Hematopoietic multipotent progenitor cell treated with erythropoietin and hydrocortisone succinate and interleukin-3 and kit ligand, for 8 days (in vitro differentiated cells): ENCODE measurements at regions not wholly inside any gene's neighbourhood (a gene's known extent, or its start where the extent isn't known, plus 50 kb on each side); places are given as distances from the start of the nearest gene placed in this dataset.
"Not testable (repeated sequence)": the region's sequence is repeated elsewhere in the genome, so short reads cannot be mapped to it uniquely, and the experiment has no call there.

Experiments
- DNase-seq: peaks from one replicate; pipeline ENCODE4 v3.0.0-alpha.2; 2015

DNA sequence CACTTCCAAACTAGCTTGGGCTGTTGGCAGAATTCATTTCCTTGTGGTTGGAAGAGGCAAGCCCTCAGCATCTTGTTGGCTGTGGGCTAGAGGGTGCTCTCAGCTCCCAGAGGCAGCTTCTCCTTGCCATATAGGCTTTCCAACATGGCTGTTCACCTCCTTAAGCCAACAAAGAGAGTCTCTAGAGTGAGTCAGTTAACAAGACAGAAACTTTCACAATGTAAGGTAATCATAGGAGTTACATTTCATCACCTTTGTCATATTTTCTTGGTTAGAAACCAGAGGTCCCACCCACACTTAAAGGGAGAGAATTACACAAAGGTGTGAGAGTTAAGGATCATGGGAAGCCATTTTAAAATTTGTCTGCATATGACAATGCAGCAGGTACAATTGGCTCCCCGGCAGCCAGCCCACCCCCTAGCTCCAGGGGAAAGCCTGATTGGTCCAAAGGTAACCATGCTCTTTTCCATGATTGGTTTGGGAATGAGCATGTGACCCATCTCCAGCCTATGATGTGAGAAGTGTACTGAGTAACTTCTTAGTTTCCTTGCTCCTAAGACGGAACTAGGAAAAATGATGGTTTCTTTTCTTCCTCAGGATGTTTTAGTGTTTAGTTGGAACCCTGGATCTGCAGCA is 109.8 kb upstream of the MSX2 start:
- no peak for DNase-seq

DNA sequence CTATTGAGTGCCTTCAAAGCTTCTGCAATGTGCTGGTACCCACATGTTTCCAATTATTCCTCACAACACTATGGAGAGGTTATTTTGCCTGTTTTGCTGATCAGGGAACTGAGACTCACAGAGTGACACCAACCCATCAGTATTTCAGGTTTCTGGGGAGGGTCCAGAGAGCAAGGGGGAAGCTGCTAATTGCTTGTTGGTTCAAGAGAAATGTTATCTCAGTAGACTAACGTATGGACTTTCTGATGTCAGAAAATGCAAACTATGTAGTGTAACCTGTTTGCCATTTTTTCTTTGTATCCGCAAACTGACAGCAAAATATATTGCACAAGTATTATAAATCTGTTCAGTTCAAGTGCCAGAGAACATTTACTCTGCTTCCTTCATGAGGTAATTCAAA is 108.3 kb upstream of the MSX2 start:
- no peak for DNase-seq

DNA sequence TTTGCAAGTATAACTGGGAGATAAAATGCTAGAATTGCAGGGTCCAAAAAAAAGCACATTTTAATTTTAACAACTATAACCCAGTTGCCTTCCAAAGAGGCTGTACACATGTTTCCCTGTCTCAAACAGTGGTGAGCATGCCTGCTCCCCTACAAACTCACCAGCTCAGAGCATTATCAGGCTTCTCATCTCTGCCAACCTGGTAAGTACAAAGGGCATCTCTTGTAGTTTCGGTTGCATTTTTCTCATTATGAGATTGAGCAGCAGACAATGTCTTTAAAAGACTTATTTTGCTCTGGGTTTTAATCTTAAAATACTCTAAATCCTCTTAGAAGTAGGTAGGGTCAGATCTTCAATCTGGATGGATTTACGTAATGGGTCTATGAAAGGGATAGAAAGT is 107.1 kb upstream of the MSX2 start:
- no peak for DNase-seq

DNA sequence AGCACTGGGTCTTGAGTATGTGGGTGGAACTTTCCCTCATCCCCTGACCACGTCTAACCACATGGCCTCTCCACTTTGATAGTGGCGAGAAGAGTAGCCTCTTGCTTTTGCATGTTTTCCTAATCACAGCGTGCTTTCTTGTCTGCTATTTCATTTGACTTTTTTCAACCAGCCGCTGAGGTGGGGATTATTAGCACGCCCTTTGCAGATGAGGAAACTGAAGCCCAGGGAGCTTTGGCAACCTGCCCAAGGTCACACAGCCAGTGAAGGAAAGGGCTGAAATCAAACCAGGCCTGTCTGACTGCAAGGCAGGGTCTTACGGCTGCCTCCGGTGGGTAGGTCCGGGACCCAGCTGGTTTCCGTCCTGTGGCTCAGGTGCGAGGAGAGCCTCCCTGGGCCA is 106.5 kb upstream of the MSX2 start:
- DNase-seq, result no peak

DNA sequence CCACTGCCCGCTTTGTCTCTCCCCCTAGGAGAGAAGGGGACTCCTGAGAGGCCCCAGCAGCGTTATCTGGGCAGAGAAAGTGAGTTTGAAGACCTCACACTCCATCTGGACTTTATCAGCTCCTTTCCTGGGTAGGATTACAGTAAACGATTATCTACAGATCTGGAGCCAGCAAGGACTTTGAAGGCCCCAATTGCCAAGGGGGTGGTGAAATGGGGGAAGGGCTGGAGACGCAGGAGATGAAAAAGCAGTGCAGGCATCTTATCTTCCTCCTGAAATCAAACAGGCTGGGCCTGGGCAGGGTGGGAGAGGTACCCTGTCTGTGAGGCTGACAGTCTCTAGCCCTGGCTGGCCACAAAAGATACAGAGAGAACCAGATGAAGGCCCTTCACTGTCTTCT is 105.8 kb upstream of the MSX2 start:
- no peak for DNase-seq

DNA sequence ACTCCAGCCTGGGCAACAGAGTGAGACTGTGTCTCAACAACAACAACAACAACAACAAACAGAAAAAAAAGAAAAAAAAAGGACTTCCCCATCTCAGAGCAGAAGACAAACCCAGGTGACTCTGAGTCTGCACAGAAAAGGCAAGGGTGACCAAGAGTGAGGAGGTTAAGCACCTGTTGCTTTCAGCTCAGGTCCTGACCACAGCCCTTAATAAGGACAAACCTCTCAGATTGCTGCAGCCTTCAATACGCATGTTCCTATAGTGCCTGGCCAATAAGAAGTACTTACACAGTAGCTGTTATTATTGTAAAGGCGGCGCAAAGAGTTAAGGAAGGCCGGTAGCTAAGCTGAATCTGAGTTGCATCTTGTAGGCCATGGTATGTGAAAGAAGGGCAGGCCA is 102.3 kb upstream of the MSX2 start:
- DNase-seq, result no peak

DNA sequence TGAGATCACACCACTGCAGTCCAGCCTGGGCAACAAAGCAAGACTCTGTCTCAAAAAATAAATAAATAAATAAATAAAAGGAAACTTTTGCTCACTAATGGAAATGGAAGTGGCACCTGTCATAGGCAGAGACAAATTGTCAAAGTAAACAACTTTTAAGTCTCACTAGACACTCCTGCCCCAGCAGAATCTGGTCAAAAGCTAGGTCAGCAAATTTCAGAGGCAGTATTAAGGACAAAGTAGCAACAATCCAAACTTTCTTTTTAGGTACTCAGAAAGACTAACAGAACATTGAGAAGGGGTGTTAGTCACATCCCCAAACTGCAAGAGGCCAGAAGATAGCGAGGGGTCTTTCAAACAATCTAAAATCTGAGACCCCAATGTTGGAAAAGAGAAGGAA is 101.4 kb upstream of the MSX2 start:
- no peak for DNase-seq

DNA sequence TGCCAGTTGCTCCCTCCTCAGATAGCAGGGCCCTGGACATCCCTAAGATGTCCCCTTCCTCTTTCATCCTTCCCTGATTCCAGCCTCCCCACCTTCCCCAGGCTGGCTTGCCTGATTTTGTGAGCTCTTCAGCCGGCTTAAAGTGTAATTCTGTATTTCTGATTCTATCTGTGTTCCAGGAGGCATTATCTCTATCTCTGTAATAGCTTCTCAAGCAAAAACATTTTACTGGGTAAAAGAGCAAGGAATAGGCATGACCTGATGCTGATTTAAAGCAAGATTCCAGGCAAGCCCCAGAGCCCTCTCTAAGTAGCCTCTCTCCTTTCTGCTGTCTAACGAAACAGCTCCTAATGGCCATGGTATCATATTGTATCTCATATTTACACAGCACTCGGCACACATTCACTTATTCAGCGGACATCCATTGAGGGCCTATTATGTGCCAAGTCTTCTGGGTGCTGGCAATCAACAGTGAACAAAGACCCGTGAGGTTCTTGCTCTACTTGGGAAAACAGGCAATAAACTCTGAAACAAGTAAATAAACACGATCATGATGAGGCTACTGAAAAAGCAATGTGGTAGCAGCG is 100.9 kb upstream of the MSX2 start:
- no peak for DNase-seq

DNA sequence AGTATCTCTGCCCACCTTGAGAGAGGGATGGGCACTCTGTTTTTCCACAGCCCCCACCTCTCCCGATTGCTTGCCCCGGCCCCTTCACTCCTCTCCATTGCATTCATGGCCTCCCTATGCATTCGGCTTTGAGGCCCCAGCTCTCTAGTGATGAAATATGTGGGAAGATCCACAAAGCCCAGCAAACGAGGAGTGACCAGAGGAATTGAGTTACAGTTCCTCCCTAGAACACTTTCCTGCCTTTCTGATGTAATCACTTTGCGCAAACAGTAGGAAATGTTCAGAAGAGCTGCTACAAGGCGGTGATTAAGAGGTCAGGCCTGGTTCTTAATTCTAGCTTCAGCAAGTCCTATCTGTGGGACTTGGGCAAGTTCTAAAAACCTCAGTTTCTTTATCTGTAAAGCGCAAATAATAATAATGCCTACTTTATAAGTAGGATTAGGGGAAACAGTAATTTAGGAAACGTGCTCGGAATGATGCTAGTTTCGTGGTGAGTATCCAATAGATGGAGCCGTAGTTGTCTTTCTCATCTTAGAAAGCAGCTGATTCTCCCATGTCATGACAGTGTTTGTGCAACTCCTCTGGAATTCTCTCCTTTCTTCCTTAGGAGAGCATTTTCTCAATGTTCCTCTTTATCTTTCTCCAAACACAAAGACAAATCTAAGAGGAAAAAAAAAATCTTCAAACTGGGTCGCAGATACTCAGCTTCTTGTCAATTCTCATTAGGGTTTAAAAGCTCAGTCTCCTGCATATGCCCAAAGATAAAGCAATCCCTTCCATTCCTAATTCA is 99.5 kb upstream of the MSX2 start:
- DNase-seq, result no peak

DNA sequence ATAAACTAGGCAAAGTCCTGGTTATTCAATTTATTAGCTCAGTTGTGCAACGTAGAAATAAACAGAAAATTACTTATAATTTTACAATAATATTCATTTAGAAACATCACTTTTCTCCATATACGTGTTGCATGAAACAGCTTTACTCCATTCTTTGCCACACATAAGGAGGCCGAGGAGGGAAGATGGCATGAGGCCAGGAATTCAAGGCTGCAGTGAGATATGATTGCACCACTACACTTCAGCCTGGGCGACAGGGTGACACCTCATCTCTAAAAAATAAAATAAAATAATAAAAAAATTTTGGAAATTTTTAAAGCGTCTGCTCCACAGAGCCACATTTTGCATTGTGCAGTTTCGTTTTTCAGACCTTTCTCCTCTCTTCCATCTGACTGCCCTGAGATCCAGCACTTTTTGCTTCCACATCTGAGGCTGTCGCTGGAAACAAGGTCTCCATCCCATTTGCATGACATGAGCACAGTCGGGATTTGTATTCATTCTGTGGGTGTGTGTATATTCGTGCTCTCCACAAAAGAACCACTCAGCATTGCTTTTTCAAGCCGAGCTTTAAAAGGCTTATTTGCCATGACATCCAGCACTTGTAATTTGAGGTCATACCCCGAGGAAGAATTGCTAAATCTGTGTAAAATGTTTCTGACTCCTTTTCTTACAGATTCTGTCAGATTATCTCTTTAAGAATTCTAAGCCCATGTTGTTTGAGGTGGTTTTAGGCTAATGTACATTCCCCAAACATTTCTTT is 98.6 kb upstream of the MSX2 start:
- DNase-seq, result no peak

DNA sequence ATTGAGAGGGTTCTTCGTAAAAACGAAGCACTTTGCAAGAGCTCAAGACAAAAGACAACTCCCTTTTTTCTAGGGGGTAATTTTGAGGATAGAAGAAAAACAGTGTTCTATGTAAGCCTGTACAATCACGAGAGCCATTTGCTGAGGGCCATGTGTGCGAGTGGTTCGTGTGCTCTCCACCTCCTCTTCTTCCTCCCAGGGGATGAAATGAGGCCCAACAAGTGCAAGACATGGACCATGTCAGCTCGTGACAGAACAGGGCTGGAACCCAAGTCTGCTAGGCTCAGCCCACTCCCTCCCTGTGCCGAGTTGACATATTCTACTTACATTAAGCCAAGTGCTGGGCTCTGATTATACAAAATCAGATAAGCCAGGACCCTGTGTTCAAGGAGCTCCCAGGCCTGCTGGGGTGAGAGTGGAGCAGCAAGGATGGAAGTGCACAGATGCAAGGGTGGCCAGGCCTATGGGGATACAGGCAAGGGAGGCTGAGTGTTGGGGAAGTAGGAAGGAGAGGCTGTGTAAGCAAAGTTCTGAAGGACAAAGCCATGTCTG is 97.9 kb upstream of the MSX2 start:
- DNase-seq, result no peak

DNA sequence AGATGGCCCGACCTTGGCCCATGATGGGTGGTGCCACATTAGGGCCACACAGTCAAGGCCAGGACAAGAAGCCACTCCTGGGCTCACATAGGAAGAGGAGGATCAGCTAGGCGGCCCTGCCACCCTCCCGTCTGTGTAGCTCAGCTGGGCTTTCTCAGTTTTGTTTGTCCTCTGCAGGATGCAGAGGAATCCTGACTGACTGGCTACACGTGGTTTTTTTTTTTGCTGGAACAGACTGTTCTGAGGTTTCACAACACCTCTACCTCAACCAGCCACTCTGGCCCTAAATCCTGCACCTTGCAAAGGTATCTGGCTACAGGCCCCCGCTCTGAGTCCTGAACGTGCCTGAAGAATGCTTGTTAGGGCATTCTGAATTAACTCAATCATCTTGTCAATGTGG is 88.3 kb upstream of the MSX2 start:
- DNase-seq, result no peak

DNA sequence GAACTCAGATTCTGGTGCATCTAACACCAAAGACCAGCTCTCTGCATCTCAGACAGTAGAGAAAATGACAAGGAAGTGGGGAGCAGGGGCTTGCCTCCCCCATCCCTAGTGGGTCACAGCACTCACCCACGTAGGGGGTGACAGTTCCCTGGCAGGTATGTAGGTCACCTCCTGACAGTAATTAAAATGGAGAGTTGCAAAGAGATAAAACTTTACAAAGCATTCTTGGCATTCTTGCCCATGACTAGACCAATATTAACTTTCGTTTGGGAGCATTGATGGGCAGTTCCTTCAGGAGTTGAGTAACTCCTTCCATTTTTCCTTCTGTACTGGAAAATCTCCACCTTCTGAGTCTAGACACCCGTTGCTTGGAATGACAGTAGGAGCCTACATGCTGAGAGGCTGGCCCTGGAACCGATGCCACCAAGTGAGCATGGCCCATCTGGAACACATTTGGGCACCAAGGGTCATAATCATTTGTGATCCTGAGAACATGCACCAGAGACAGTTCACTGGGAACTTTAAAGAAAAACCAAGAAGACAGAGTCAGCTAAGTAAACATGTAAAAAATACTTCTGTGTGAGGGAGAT is 81.5 kb upstream of the MSX2 start:
- no peak for DNase-seq

DNA sequence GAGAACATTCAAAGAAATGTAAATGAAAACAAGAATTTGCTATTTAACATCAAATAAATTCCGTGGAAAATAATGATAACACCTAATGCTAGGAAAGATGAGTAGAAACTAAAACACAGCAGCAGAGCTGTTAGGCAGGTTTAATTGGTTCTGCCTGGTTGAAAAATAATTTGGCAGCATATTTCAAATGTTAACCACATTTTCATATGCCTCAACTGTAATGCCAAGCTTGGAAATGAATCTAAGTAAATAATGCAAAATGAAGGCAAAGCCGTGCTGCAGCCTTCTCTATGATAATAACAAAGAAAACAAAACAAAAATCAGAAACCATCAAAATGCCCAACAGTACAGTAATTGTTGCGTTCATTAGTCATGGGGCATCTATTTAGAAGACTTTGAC is 79.9 kb upstream of the MSX2 start:
- DNase-seq, result no peak

DNA sequence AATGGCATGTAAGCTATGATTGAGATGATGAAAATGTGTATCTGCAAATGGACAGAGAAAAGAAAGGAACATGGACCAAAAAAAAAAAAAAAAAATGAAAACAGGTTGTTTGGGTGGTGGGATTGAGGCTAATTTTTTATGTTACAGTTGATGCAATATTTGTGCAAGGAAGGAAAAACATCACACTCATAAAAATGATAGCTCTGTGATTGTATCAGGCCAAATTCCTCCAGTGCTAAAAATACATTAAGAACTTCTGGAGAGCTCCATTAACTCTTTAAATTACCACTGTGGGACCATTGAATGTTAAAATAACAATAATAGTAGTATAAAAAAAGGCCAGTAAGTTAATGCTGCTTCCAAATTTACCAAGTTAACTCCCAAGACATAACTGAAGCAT is 79.5 kb upstream of the MSX2 start:
- no peak for DNase-seq

DNA sequence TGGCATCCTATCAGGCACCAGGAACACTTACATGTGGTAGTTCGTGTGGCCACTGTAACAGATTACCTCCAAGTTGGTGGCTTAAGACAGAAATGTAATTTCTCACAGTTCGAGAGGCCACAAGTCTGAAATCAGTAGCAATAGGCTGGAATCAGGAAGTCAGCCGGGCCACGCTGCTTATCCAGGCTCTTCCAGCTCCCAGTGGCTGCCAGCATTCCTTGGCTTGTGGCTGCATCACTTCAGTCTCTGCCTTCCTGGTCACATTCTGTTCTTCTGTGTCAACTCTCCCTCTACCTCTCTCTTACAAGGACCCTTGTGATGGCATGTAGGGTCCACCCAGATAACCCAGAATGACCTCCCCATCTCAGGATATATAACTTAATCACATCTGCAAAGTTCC is 78.7 kb upstream of the MSX2 start:
- DNase-seq, result no peak

DNA sequence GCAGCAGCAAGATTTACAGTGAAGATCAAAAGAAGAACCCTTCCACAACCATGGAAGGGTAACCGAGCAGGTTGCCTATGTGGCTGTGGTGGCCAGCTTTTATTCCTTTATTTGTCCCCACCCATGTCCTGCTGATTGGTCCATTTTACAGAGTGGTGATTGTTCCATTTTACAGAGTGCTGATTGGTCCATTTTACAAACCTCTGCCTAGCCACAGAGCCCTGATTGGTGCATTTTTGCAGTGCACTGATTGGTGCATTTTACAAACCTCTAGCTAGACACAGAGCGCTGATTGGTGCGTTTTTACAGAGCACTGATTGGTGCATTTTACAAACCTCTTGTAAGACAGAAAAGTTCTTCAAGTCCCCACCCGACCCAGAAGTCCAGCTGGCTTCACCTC is 75.8 kb upstream of the MSX2 start:
- not testable (repeated sequence) for DNase-seq

DNA sequence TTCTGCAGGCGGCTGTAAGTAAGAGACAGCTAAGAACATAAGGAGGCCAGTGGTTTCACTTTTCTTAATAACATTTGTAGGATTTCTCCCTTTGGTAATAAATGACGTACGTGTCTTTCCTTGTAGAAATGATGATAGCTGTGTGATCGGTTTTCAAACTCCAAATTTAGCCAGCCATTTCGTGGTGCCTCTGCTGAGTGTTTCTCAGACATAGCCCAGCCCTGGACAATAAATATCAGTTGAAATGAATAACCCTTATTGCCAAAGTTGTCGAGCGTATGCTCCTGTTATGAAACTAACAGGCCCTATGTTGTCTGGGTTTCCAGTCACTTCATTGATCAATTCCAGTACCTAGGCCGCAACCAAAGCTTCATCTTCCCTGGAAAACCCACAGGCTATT is 75.0 kb upstream of the MSX2 start:
- no peak for DNase-seq

DNA sequence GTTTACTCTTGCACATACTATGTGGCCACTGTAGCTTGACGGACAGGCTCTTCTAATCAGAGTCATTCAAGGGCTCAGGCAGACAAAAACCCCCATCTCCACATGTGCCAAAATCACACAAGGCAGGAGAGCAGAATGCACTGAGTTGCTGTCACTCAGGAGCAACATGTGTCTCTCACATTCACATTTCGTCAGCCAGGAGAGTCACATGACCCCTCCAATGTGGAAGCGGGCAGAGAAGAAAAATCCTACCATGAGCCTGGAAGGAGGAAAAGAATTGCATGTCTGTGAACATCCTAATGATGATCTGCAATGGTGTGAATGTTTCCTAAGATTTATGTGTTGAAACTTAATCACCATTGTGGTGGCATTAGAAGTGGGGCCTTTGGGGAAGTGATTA is 69.9 kb upstream of the MSX2 start:
- DNase-seq, result no peak

DNA sequence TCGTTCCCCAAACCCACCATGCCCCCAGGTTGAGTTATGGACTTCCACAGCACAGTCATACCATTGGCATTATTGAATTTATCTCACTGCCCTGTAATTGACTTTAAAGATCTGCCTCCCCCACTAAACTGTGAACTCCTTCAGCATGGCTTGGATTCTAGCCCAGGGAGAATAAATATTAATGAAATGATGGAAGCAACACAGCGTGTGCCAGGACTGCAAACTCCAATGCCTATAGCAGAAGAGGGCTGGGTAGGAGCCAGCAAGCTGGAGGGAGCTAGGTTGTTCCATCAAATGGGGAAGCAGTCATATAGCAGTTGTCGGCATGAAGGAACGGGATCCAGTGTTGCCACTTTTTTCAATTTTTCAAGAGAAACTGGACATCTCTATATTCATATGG is 69.0 kb upstream of the MSX2 start:
- no peak for DNase-seq

DNA sequence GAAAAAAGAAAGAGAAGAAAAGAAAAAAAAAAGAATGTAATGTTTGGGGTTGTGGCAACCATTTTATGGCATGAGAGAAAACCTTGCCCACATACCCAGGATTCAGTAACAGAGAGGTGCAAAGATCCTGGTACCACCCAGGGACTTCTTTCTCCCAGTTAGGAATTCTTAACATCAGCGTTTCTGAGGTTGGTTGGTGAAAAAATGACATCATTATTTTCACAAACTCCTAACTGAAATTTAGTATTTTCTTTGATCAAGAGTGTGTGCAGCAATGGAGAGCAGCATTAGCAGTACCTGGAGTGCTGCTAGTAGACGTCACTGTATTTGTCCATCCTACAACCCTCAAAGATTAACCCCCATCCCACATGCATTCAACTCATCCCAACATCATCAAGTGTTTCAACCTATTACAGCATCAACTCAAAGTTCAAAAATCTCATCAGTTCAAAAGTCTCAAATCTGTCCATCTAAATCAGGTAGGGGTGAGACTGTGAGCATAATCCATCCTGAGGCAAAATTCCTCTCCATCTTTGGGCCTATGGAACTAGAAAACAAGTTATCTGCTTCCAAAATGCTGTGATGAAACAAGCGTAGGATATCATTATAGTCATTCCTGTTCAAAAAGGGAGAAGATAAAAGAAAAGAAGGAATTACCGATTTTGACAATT is 60.1 kb upstream of the MSX2 start:
- no peak for DNase-seq

DNA sequence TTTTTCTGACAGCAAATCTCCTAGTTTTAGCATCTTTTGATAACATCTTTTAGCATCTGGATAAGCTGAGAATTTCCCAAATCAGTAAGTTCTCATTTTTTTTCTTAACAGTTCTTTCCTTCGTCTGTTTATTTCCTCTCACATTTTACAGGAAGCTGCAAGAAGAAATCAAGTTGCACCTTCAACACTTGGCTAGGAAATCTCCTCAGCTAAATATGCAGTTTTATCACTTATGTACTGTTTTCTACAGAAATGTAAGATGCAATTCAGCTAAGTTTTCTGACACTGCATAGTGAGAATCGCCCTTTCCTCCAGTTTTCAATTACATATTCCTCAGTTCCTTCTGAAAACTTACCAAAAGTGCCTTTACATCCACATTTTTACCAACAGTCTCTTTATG is 59.0 kb upstream of the MSX2 start:
- DNase-seq, result no peak

DNA sequence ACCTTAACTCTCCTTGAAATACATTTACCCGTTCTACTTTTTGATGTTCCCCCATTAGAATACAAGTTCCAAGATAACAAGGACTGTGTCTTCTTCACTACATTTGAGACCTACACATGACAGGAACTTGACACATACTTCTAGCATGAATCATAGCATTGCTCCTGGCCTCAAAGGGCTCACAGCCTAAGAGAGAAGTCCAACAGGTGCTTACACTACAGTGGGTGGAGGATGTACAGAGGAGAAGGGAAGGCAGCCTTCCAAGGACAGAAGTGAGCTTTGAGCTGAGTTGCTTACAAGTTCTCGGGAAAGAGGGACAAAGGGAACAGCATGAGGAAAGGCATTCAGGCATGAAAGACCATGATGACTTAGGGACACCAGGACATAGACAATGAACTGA is 56.9 kb upstream of the MSX2 start:
- DNase-seq, result no peak
